Neural crest cell (in vitro differentiated cells): ENCODE measurements at regions not wholly inside any gene's neighbourhood (a gene's known extent, or its start where the extent isn't known, plus 50 kb on each side); places are given as distances from the start of the nearest gene placed in this dataset.
"Not testable (repeated sequence)": the region's sequence is repeated elsewhere in the genome, so short reads cannot be mapped to it uniquely, and the experiment has no call there.

ENCODE experiments used
- DNase-seq: peaks from one replicate; pipeline ENCODE4 v3.0.0; 2021; ENCODE audit warnings: low read depth, mixed read lengths, low spot score
- H3K27ac Mint-ChIP-seq: one replicate; pipeline ENCODE4 v1.8.0; 2021; ENCODE audit warnings: mild to moderate bottlenecking, mixed read lengths; ENCODE audit not compliant: unreplicated experiment
- H3K27me3 Mint-ChIP-seq: 2 replicates; pipeline ENCODE4 v1.8.0; 2021; ENCODE audit warnings: low read depth, mild to moderate bottlenecking, mixed read lengths
- H3K36me3 Mint-ChIP-seq: 2 replicates; pipeline ENCODE4 v1.8.0; 2021; ENCODE audit warnings: low read depth, mild to moderate bottlenecking, mixed read lengths
- H3K4me1 Mint-ChIP-seq: 2 replicates; pipeline ENCODE4 v1.8.0; 2021; ENCODE audit warnings: mixed read lengths
- H3K4me3 Mint-ChIP-seq: one replicate; pipeline ENCODE4 v1.8.0; 2021; ENCODE audit warnings: mild to moderate bottlenecking, mixed read lengths
- H3K9me3 Mint-ChIP-seq: 2 replicates; pipeline ENCODE4 v1.8.0; 2021; ENCODE audit warnings: mixed read lengths
- CTCF ChIP-seq: fragments of 200-600 bp; sonication (generic); conservative IDR thresholded peaks from 2 replicates; pipeline ENCODE4 v1.5.0; 2021; ENCODE audit warnings: antibody characterized with exemption, mild to moderate bottlenecking

GRCh38 chr6:68128211-68128610 is 506.9 kb upstream of the ADGRB3 start:
- no peaks in the 10 kb centered on the region for H3K4me1 Mint-ChIP-seq
- H3K27ac Mint-ChIP-seq: no peak overlapping the region
- no peak for TF ChIP-seq CTCF
- no peaks in the 10 kb centered on the region for H3K36me3 Mint-ChIP-seq
- no peak overlapping the region for H3K4me3 Mint-ChIP-seq
- no peaks in the 10 kb centered on the region for H3K27me3 Mint-ChIP-seq
- no peak for DNase-seq
- H3K9me3 Mint-ChIP-seq: peaks cover 4% of the 10 kb centered on the region

DNA sequence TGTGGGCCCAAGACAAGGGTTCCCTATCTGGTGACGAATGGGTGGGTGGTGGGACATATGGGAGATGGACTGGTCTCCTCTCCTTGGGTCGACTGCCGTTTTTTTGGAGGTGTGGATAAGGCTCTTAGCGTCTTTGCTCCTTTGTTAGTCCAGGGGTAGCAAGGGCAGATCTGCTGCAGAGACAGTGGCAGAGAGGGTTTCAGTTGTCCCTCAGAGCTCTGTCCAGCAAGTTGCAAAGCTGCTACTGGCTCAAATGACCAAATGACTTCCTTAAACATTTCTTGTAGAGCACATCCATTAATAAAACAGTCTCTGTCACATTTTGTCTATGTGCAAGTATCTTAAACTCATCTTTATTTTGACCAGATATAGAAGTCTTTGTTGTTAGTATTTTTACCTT is 508.0 kb upstream of the ADGRB3 start:
- Mint-ChIP-seq H3K36me3 (peaks cover 7% of the 10 kb centered on the region), H3K9me3 (peaks cover 12% of the 10 kb centered on the region), H3K4me1 (no peaks in the 10 kb centered on the region), H3K27me3 (no peaks in the 10 kb centered on the region), H3K4me3 (no peak overlapping the region), H3K27ac (no peak overlapping the region)
- no peak for TF ChIP-seq CTCF
- DNase-seq: no peak

GRCh38 chr6:68126089-68126749 is 508.9 kb upstream of the ADGRB3 start:
- H3K4me1 Mint-ChIP-seq: no peaks in the 10 kb centered on the region
- H3K27me3 Mint-ChIP-seq: no peaks in the 10 kb centered on the region
- H3K9me3 Mint-ChIP-seq: peaks cover 13% of the 10 kb centered on the region
- TF ChIP-seq CTCF: no peak
- no peak for DNase-seq
- peaks cover 7% of the 10 kb centered on the region for H3K36me3 Mint-ChIP-seq
- no peak overlapping the region for H3K4me3 Mint-ChIP-seq
- no peak overlapping the region for H3K27ac Mint-ChIP-seq

DNA sequence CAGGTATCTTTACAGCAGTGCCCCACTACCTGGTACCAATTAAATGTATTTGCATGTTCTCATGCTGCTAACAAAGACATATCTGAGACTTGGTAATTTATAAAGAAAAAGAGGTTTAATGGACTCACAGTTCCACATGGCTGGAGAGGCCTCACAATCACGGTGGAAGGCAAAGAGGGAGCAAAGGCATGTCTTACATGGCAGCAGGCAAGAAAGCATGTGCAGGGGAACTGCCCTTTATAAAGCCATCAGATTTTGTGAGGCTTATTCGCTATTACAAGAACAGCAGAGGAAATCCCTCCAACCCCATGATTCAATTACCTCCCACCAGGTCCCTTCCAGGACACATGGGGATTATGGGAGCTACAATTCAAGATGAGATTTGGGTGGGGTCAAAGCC is 512.1 kb upstream of the ADGRB3 start:
- not testable (repeated sequence) for H3K27ac Mint-ChIP-seq, H3K4me3 Mint-ChIP-seq, H3K36me3 Mint-ChIP-seq, H3K27me3 Mint-ChIP-seq, H3K4me1 Mint-ChIP-seq, DNase-seq
- peaks cover 13% of the 10 kb centered on the region for H3K9me3 Mint-ChIP-seq

DNA sequence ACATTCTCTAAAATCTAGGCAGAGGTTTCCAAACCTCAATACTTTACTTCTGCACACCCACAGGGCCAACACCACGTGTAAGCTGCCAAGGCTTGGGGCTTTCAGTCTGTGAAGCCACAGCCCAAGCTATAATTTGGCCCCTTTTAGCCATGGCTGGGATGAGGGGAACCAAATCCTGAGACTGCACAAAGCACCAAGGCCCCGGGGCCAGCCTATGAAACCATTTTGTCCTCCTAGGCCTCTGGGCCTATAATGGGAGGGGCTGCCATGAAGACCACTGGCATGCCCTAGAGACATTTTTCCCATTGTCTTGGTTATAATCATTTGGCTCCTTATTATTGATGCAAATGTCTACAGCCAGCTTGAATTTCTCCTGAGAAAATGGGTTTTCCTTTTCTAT is 513.0 kb upstream of the ADGRB3 start:
- Mint-ChIP-seq H3K9me3 (peaks cover 13% of the 10 kb centered on the region), H3K27me3 (no peaks in the 10 kb centered on the region), H3K4me1 (no peaks in the 10 kb centered on the region), H3K4me3 (no peak overlapping the region), H3K36me3 (peaks cover 7% of the 10 kb centered on the region), H3K27ac (no peak overlapping the region)
- no peak for DNase-seq
- no peak for TF ChIP-seq CTCF

GRCh38 chr6:68120954-68121353 is 514.1 kb upstream of the ADGRB3 start:
- H3K27me3 Mint-ChIP-seq, H3K4me1 Mint-ChIP-seq, DNase-seq, H3K27ac Mint-ChIP-seq, H3K36me3 Mint-ChIP-seq, H3K4me3 Mint-ChIP-seq: not testable (repeated sequence)
- peaks cover 13% of the 10 kb centered on the region for H3K9me3 Mint-ChIP-seq
